ENCODE measurements at regions not wholly inside any gene's neighbourhood (a gene's known extent, or its start where the extent isn't known, plus 50 kb on each side); places are given as distances from the start of the nearest gene placed in this dataset.

DNA sequence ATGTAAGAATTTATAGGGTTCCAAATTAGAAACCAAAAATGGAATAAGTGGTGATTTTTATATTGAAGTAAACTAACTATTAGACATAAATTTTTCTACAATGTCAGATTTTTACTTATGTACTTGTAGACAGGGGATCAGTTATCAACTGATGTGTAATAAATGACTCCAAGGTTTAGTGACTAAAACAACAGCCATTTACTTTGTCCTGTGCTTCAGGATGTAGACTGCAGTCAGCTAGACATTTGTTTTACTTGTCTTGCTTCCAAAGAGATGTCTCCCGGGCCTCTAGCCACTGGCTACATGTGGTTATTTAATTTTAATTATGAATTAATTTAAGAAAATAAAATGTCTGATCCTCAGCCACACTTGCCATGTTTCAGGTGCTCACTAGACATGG is 249.7 kb upstream of the IGFBP3 start:
- no peak overlapping the region for H4K5ac ChIP-seq (ENCODE audit: insufficient read length, low read depth, low read length)
- H2AFZ ChIP-seq (ENCODE audit: low read length) = no peak overlapping the region
- H3K23me2 ChIP-seq (ENCODE audit: low read depth, low read length) = no peaks in the 10 kb centered on the region
- H3K79me2 ChIP-seq (ENCODE audit: control insufficient read depth in 1 of 2, insufficient read depth in 2 of 2, low read length in 2 of 2) = no peaks in the 10 kb centered on the region
- H2BK5ac ChIP-seq (ENCODE audit: low read depth, low read length) = no peak overlapping the region
- POLR2A ChIA-PET (ENCODE audit: partially characterized antibody) = no interaction called here
- no peak overlapping the region for H4K8ac ChIP-seq (ENCODE audit: extremely low read depth, insufficient read depth, low read length)
- no peak overlapping the region for H4K91ac ChIP-seq (replicated peaks; ENCODE audit: insufficient read length, low read length)
- no peaks in the 10 kb centered on the region for H3K79me1 ChIP-seq (ENCODE audit: low read depth, low read length)
- no peak overlapping the region for H2BK20ac ChIP-seq (ENCODE audit: low read length)
- H2BK15ac ChIP-seq (ENCODE audit: low read length) = no peak overlapping the region
- H3K9ac ChIP-seq (replicated peaks in 1 of 4; ENCODE audit: extremely low read depth in 1 of 4, low read depth in 3 of 4, low read length in 3 of 4) = no peak overlapping the region
- H3K9me3 ChIP-seq (ENCODE audit: insufficient read depth in 2 of 2, low read depth in 1 of 2, low read length in 1 of 2) = no peaks in the 10 kb centered on the region
- no peak overlapping the region for H3K56ac ChIP-seq (replicated peaks; ENCODE audit: insufficient read length, low read depth, low read length)
- no peaks in the 10 kb centered on the region for H4K20me1 ChIP-seq (replicated peaks in 1 of 2; ENCODE audit: control insufficient read depth in 1 of 2, insufficient read depth in 2 of 2, low read length in 2 of 2)
- no peak overlapping the region for H3K14ac ChIP-seq (ENCODE audit: insufficient read length)
- H3K23ac ChIP-seq (ENCODE audit: insufficient read length) = no peak overlapping the region
- H3K4me1 ChIP-seq (replicated peaks in 1 of 4; ENCODE audit: control insufficient read depth in 3 of 4, insufficient read depth in 4 of 4, low read length in 3 of 4) = no peaks in the 10 kb centered on the region
- WGBS, 2 experiments (ENCODE audit: extremely low coverage in 1 of 2, insufficient coverage in 1 of 2, insufficient read length in 1 of 2, insufficient replicate concordance in 2 of 2, low coverage in 1 of 2, low lambda C conversion rate in 2 of 2, missing lambda C conversion rate in 1 of 2) = 95% methylated on average over 1 of the region's 1 CpG; no CpG with 5 or more reads in 1 of the 2 experiments
- H3K4me3 ChIP-seq (ENCODE audit: extremely low read depth in 1 of 4, insufficient read depth in 2 of 4, low read depth in 3 of 4, low read length in 4 of 4) = no peak overlapping the region
- no peak overlapping the region for H3K27ac ChIP-seq (ENCODE audit: low read depth, low read length)
- no peaks in the 10 kb centered on the region for H3K27me3 ChIP-seq (replicated peaks in 1 of 4; ENCODE audit: control insufficient read depth in 3 of 4, extremely low read depth in 1 of 4, insufficient read depth in 3 of 4, low read length in 3 of 4)
- H3K4ac ChIP-seq (replicated peaks; ENCODE audit: insufficient read length, low read depth, low read length) = no peak overlapping the region
- H2BK12ac ChIP-seq (ENCODE audit: low read depth, low read length) = no peak overlapping the region
- CTCF ChIA-PET (ENCODE audit: partially characterized antibody) = no interaction called here
- no peak overlapping the region for H2BK120ac ChIP-seq (replicated peaks; ENCODE audit: low read depth, low read length)
- FAIRE-seq (no peak), DNase-seq (ENCODE audit: low read depth in 1 of 2, low spot score in 2 of 2) (no peak)
- no peak overlapping the region for H3K4me2 ChIP-seq (ENCODE audit: insufficient read depth in 1 of 2, low read depth in 2 of 2, low read length in 2 of 2)
- no peak overlapping the region for H2AK5ac ChIP-seq (ENCODE audit: low read depth, low read length)
- no peaks in the 10 kb centered on the region for H3K36me3 ChIP-seq (ENCODE audit: control insufficient read depth in 2 of 4, insufficient read depth in 4 of 4, low read length in 3 of 4)
- no peak overlapping the region for H3K18ac ChIP-seq (ENCODE audit: extremely low read depth, low read length)
- TF ChIP-seq RXRA (IDR thresholded peaks at IDR 0.05; ENCODE audit: insufficient read depth, low read depth, low read length) (no peak), YY1 (IDR thresholded peaks at IDR 0.05; ENCODE audit: low read depth, low read length) (no peak), KDM4A (IDR thresholded peaks at IDR 0.05; ENCODE audit: low read depth, low read length, severe bottlenecking) (no peak), RBBP5 (IDR thresholded peaks at IDR 0.05; ENCODE audit: borderline replicate concordance, low read depth, low read length) (no peak), HDAC2 (IDR thresholded peaks at IDR 0.05; ENCODE audit: borderline replicate concordance in 1 of 2, low read depth in 2 of 2, low read length in 2 of 2) (no peak), CREB1 (IDR thresholded peaks at IDR 0.05) (no peak), PHF8 (conservative IDR thresholded peaks at IDR 0.05; ENCODE audit: low read depth, low read length) (no peak), BRCA1 (IDR thresholded peaks at IDR 0.05; ENCODE audit: low read depth, low read length) (no peak), ASH2L (IDR thresholded peaks at IDR 0.05; ENCODE audit: low read length) (no peak), MAFK (IDR thresholded peaks at IDR 0.05; ENCODE audit: low read depth, low read length) (no peak), BACH1 (IDR thresholded peaks at IDR 0.05; ENCODE audit: low read length) (no peak), SUZ12 (IDR thresholded peaks at IDR 0.05; ENCODE audit: low read length) (no peak), CTBP2 (IDR thresholded peaks at IDR 0.05; ENCODE audit: borderline replicate concordance, insufficient read depth, insufficient read length, low read length) (no peak), SIRT6 (IDR thresholded peaks at IDR 0.05; ENCODE audit: low read length) (no peak)

Measured in H1 (cell line).